HG02884 (cell line): ENCODE measurements at regions not wholly inside any gene's neighbourhood (a gene's known extent, or its start where the extent isn't known, plus 50 kb on each side); places are given as distances from the start of the nearest gene placed in this dataset.
"Not testable (repeated sequence)": the region's sequence is repeated elsewhere in the genome, so short reads cannot be mapped to it uniquely, and the experiment has no call there.

Experiments
- ATAC-seq: cut with Tn5 transposase; IDR thresholded peaks from one replicate; pipeline ENCODE4 v1.9.1; 2021; ENCODE audit warnings: mild to moderate bottlenecking, moderate library complexity; ENCODE audit not compliant: unreplicated experiment

DNA sequence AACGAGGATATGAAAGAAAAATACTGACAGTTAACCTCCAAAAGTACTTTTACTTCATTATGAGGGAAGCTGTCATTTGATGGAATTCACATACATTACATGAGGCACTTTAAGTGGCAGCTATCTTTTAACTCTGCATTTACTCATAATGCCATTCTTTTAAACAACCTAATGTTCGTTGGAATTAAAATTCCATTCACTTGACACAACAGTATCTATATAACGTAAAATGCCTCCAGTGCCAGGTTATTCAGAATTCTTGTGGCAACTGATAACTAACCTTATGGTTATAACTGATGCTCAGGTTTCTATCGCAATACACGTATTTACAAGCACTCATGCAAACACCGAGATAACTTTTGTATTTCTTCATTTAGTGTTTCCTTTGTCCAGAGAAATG lies 376.9 kb upstream of the GRAMD2B start:
- no peak for ATAC-seq

DNA sequence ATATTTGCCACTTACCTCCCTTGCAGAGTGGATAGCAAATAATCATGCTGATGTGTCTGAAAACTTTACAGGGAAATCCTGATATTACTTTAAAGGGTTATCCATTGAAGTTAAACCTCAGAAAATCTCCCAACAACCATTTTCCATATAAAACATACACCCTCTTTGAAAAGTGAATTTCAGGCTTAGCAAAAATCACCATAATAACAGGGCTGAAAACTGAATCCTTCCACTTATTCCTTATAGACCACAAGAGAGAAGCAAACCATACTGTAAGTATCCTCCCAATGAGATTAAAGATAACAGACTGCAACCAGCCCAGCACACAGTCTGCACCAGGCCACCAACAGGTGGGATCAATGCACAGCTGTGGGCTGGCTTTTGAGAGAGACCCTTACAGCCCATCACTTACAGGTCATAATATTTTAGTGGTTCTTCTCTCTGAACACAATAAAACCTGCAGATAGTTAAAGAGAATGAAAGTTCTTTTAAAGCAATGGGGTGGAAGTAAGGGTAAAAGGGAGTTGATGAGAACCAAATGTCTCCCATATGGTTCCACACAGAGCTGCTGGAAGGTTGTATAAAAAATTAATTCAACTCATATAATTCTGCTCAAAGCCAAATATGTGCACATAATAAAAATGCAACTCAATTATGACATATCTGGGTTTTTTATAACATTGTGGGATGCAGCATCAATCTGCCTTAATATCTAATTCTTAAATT lies 376.2 kb upstream of the GRAMD2B start:
- no peak for ATAC-seq

GRCh38 chr5:126052120-126052519 lies 371.1 kb upstream of the GRAMD2B start:
- no peak for ATAC-seq

- ATAC-seq: no peak
These were observed 370.4 kb upstream of the GRAMD2B start for GRCh38 chr5:126052791-126053190.

GRCh38 chr5:126053630-126054029 lies 369.6 kb upstream of the GRAMD2B start:
- ATAC-seq: no peak

- ATAC-seq: no peak
These were observed 368.4 kb upstream of the GRAMD2B start for GRCh38 chr5:126054577-126055347.

DNA sequence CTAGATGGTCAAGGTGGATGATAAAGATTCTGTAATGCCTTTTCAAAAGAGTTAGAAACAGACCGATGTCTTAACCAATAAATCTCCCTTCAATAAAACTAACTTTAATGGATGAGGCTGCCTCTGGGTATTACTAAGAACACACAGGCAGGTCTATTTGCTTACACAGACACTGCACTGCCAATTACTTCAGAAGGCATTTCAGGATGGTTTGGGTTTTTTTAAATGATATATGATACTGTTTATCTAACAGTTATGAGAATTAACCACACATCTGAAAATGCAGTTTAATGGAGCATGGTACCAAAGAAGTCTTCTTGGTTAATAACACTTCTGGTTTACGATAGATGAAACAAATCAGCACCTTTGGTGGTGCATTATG lies 367.9 kb upstream of the GRAMD2B start:
- ATAC-seq: no peak

DNA sequence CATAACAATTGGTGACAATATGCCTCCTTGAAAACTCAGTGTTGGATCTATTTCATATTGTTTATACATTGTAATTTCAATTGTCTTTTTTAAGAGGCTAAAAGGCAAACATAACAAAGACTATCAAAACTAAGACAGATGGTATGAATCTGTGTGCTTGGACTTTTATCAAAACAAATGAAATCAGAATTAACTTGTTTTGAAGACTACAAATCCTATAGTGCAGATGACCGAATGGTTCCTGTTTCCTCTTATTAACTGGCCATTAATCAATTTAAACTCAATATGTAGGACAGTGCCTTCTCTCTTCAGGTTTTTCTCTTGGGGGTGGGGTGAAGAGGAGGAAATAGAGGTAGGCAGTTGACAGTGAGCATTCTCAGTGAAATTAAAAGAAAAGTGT lies 366.9 kb upstream of the GRAMD2B start:
- no peak for ATAC-seq

- no peak for ATAC-seq
These were observed 366.2 kb upstream of the GRAMD2B start for GRCh38 chr5:126056851-126057622.

- ATAC-seq: not testable (repeated sequence)
These were observed 364.8 kb upstream of the GRAMD2B start for GRCh38 chr5:126058392-126058791.

DNA sequence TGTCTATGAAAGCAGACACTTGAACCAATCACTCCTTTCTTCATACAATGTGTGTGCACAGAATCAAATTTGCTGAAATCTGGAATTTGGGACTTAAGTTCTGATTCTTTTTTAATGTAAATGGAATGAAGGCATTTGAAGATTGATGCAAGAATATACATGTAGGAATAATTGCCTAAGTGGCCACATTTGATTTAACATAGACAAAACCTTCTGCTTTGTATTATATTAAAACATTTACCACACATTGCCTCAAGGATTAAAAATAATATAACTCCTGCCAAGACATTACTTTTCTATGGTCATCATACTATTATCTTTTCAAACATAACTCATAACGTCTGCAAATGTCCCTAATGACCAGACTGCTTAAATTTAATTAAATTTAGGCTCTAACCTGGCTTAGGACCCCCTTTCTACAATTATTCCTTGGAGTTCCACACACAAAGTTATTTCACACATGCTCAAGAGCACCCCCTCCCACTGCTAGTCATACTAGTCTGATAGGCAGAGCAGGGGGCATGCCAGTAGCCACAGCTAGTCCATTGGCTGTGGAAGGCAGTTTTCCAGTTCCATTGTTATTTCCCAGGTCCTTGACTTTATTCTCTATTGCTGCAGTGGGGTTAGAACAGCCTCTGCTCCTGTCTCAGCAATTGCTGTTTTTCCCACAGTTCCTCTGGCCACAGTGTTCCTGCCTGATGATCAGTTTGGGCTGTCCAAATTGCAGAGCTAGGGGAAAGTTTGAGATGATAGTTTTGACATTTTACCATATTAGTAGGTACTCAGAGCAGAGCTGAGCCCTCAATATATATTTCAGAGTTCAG lies 360.6 kb upstream of the GRAMD2B start:
- ATAC-seq: no peak

DNA sequence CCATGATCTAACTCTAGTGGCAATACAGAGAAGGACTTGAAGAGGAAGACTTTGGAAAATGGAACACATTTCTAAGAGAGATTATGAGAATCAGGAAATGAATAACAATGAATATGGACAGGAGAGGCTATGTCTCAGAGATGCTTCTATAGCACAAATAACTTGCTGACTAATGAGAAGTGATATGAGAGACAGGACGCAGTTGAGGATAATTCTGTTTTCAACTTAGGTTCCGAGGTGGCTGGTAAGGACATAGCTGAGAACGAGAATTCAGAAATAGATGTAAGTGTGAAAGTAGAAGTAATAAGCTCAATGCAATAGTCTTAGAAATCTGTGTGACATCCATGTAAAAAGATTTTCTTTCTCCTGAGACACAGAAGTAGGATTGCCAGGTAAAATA lies 358.1 kb upstream of the GRAMD2B start:
- ATAC-seq: no peak

GRCh38 chr5:126066836-126067235 lies 356.4 kb upstream of the GRAMD2B start:
- ATAC-seq: no peak

- ATAC-seq: no peak
These were observed 355.8 kb upstream of the GRAMD2B start for GRCh38 chr5:126067404-126067803.

- no peak for ATAC-seq
These were observed 353.9 kb upstream of the GRAMD2B start for GRCh38 chr5:126069329-126069728.

GRCh38 chr5:126070481-126070880 lies 352.7 kb upstream of the GRAMD2B start:
- ATAC-seq: no peak

- no peak for ATAC-seq
These were observed 348.7 kb upstream of the GRAMD2B start for GRCh38 chr5:126074538-126074937.

DNA sequence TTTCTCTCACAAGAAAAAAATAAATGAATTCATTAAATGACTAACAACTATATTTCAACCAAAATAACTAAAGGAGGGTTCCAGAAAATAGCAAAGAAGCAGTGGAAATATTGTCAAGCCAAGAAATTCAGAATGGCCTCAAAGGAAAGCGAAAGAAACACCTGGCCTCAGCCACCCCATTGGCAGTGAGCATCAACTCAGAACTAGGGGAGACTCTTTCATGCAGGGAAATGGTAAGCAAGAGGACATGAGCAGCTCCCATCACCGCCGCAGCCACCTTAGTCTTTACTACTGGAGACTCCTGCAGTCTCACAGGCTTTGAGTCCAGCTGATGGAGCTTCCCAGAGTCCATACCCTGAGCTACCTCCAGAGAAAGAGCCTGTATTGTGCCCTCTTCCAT lies 343.9 kb upstream of the GRAMD2B start:
- ATAC-seq: no peak

GRCh38 chr5:126081209-126081608 lies 342.0 kb upstream of the GRAMD2B start:
- ATAC-seq: no peak

DNA sequence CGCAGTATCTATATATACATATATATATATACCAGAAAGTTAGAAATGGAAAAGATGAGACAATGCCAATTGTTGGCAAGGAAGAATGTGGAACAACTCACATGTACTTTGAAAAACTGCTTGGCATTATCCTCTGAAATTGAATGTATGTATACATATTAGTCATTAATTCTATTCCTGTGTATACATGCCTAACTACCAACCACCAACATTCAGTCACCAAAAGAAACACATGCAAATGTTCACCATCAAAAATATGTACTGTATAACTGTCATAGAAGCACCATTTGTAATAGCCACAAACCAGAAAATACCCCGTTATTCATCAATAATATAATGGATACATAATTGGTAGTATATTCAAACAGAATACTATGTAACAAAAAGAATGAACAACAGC lies 330.2 kb upstream of the GRAMD2B start:
- no peak for ATAC-seq

GRCh38 chr5:126093718-126094117 lies 329.5 kb upstream of the GRAMD2B start:
- ATAC-seq: no peak
